SK-N-SH treated with all-trans-retinoic acid at 6 μM for 48 hours (cell line): ENCODE measurements at regions not wholly inside any gene's neighbourhood (a gene's known extent, or its start where the extent isn't known, plus 50 kb on each side); places are given as distances from the start of the nearest gene placed in this dataset.

ENCODE experiments used
- ATAC-seq: fragments of 200-7000 bp; cut with Tn5 transposase; 3 replicates; pipeline ENCODE4 v1.9.1; 2020; ENCODE audit warnings: mild to moderate bottlenecking, moderate library complexity
- ARNTL ChIP-seq: fragments of 450-650 bp; formaldehyde crosslinking; IDR thresholded peaks from 2 replicates; pipeline ENCODE4 v1.5.0; 2020; ENCODE audit warnings: low read depth, mild to moderate bottlenecking, moderate library complexity, borderline replicate concordance
- CREB5 ChIP-seq: fragments of 250-450 bp; sonication (Bioruptor Pico); IDR thresholded peaks from 2 replicates; pipeline ENCODE4 v1.5.1; 2020; ENCODE audit warnings: low read depth, mild to moderate bottlenecking, moderate library complexity
- CSRNP3 ChIP-seq: fragments of 250-450 bp; sonication (Bioruptor Pico); IDR thresholded peaks from 2 replicates; pipeline ENCODE4 v1.5.1; 2021; ENCODE audit warnings: mild to moderate bottlenecking, moderate library complexity
- ESRRG ChIP-seq: fragments of 250-450 bp; sonication (Bioruptor Pico); IDR thresholded peaks from 2 replicates; pipeline ENCODE4 v1.6.1; 2021; ENCODE audit warnings: mild to moderate bottlenecking
- GLIS3 ChIP-seq: fragments of 250-450 bp; sonication (Bioruptor Pico); IDR thresholded peaks from 2 replicates; pipeline ENCODE4 v1.5.0; 2020; ENCODE audit warnings: mild to moderate bottlenecking, moderate library complexity
- ISL1 ChIP-seq: fragments of 250-450 bp; sonication (Bioruptor Pico); IDR thresholded peaks from 2 replicates; pipeline ENCODE4 v2.1.2; 2022; ENCODE audit warnings: mild to moderate bottlenecking, moderate library complexity
- OSR1 ChIP-seq: fragments of 250-450 bp; sonication (Bioruptor Pico); IDR thresholded peaks from 2 replicates; pipeline ENCODE4 v1.8.0; 2022; ENCODE audit warnings: moderate library complexity, mild to moderate bottlenecking, inconsistent platforms
- PATZ1 ChIP-seq: fragments of 250-450 bp; sonication (Bioruptor Pico); IDR thresholded peaks from 2 replicates; pipeline ENCODE4 v1.8.0; 2020; ENCODE audit warnings: mild to moderate bottlenecking, moderate library complexity, borderline replicate concordance
- POU6F1 ChIP-seq: fragments of 250-450 bp; sonication (Bioruptor Pico); IDR thresholded peaks from 2 replicates; pipeline ENCODE4 v1.8.0; 2021; ENCODE audit warnings: low read depth, mild to moderate bottlenecking, moderate library complexity, borderline replicate concordance
- PPARA ChIP-seq: fragments of 250-450 bp; sonication (Bioruptor Pico); IDR thresholded peaks from 2 replicates; pipeline ENCODE4 v1.5.0; 2020; ENCODE audit warnings: mild to moderate bottlenecking, borderline replicate concordance
- RARB ChIP-seq: fragments of 250-450 bp; sonication (Bioruptor Pico); IDR thresholded peaks from 2 replicates; pipeline ENCODE4 v1.8.0; 2021; ENCODE audit warnings: mild to moderate bottlenecking, moderate library complexity
- SNAI2 ChIP-seq: fragments of 250-450 bp; sonication (Bioruptor Pico); IDR thresholded peaks from 2 replicates; pipeline ENCODE4 v1.5.0; 2020; ENCODE audit warnings: mild to moderate bottlenecking, moderate library complexity
- TCF4 ChIP-seq: fragments of 250-450 bp; sonication (Bioruptor Pico); IDR thresholded peaks from 2 replicates; pipeline ENCODE4 v1.8.0; 2021; ENCODE audit warnings: mild to moderate bottlenecking, moderate library complexity, borderline replicate concordance
- TOX ChIP-seq: fragments of 250-450 bp; sonication (Bioruptor Pico); IDR thresholded peaks from 2 replicates; pipeline ENCODE4 v1.8.0; 2021; ENCODE audit warnings: mild to moderate bottlenecking, moderate library complexity, borderline replicate concordance
- TSHZ2 ChIP-seq: fragments of 250-450 bp; sonication (Bioruptor Pico); IDR thresholded peaks from 2 replicates; pipeline ENCODE4 v1.5.0; 2020; ENCODE audit warnings: mild to moderate bottlenecking, moderate library complexity
- ZFP3 ChIP-seq: fragments of 250-450 bp; sonication (Bioruptor Pico); IDR thresholded peaks from 2 replicates; pipeline ENCODE4 v1.5.0; 2020; ENCODE audit warnings: mild to moderate bottlenecking, moderate library complexity
- ZFP30 ChIP-seq: fragments of 450-650 bp; formaldehyde crosslinking; IDR thresholded peaks from 2 replicates; pipeline ENCODE4 v1.5.0; 2022; ENCODE audit warnings: mild to moderate bottlenecking, moderate library complexity
- ZNF565 ChIP-seq: fragments of 450-650 bp; formaldehyde crosslinking; conservative IDR thresholded peaks from 2 replicates; pipeline ENCODE4 v1.5.0; 2020; ENCODE audit warnings: low read depth, mild to moderate bottlenecking, moderate library complexity
- ZNF70 ChIP-seq: fragments of 450-650 bp; formaldehyde crosslinking; IDR thresholded peaks from 2 replicates; pipeline ENCODE4 v1.5.0; 2020; ENCODE audit warnings: mild to moderate bottlenecking, moderate library complexity
- ZNF8 ChIP-seq: fragments of 450-650 bp; formaldehyde crosslinking; IDR thresholded peaks from 2 replicates; pipeline ENCODE4 v1.5.0; 2020; ENCODE audit warnings: mild to moderate bottlenecking, moderate library complexity

GRCh38 chr16:86128246-86128645, 229.3 kb downstream of the IRF8 start (continued):
- TF ChIP-seq TCF4 (CRISPR knock-in tag) = no peak
- TF ChIP-seq PATZ1 (CRISPR knock-in tag) = no peak
- no peak for TF ChIP-seq ZNF8 (CRISPR knock-in tag)

GRCh38 chr16:86129541-86129940, 230.6 kb downstream of the IRF8 start:
- no peak for TF ChIP-seq CREB5 (CRISPR knock-in tag)
- no peak for TF ChIP-seq ESRRG (CRISPR knock-in tag)
- TF ChIP-seq ZFP30 (CRISPR knock-in tag) = no peak
- TF ChIP-seq TSHZ2 = no peak
- no peak for TF ChIP-seq ZNF70 (CRISPR knock-in tag)
- TF ChIP-seq CSRNP3 = no peak
- no peak for TF ChIP-seq TOX (CRISPR knock-in tag)
- TF ChIP-seq OSR1 (CRISPR knock-in tag) = no peak
- TF ChIP-seq TCF4 (CRISPR knock-in tag) = no peak
- no peak for TF ChIP-seq PPARA (CRISPR knock-in tag)
- TF ChIP-seq ZNF8 (CRISPR knock-in tag) = no peak
- no peak for TF ChIP-seq SNAI2 (CRISPR knock-in tag)
- TF ChIP-seq ZFP3 (CRISPR knock-in tag) = no peak
- no peak for TF ChIP-seq RARB (CRISPR knock-in tag)
- TF ChIP-seq ISL1 (CRISPR knock-in tag) = no peak
- no peak for TF ChIP-seq POU6F1 (CRISPR knock-in tag)
- no peak for TF ChIP-seq ZNF565 (CRISPR knock-in tag)
- TF ChIP-seq PATZ1 (CRISPR knock-in tag) = no peak
- TF ChIP-seq ARNTL = no peak
- no peak for TF ChIP-seq GLIS3 (CRISPR knock-in tag)
- TF ChIP-seq, all 23 proteins: peak for 0
- no peak for ATAC-seq

- no peak for ATAC-seq
- TF ChIP-seq ESRRG (CRISPR knock-in tag) (no peak), CREB5 (CRISPR knock-in tag) (no peak), ZNF565 (CRISPR knock-in tag) (no peak), TSHZ2 (no peak), OSR1 (CRISPR knock-in tag) (no peak), ZFP30 (CRISPR knock-in tag) (no peak), RARB (CRISPR knock-in tag) (no peak), ZNF8 (CRISPR knock-in tag) (no peak), CSRNP3 (no peak), GLIS3 (CRISPR knock-in tag) (no peak)
These were observed 234.4 kb downstream of the IRF8 start for GRCh38 chr16:86133377-86133776.
